GM12874 (cell line): ENCODE measurements at regions not wholly inside any gene's neighbourhood (a gene's known extent, or its start where the extent isn't known, plus 50 kb on each side); places are given as distances from the start of the nearest gene placed in this dataset.

Experiments
- TF ChIP-seq, protein P1 (sequence below): IDR thresholded peaks from 2 replicates; pipeline ENCODE4 v1.5.1; 2011; ENCODE audit warnings: low read depth, mild to moderate bottlenecking, control low read depth, low read length, moderate library complexity; ENCODE audit not compliant: insufficient read depth

DNA sequence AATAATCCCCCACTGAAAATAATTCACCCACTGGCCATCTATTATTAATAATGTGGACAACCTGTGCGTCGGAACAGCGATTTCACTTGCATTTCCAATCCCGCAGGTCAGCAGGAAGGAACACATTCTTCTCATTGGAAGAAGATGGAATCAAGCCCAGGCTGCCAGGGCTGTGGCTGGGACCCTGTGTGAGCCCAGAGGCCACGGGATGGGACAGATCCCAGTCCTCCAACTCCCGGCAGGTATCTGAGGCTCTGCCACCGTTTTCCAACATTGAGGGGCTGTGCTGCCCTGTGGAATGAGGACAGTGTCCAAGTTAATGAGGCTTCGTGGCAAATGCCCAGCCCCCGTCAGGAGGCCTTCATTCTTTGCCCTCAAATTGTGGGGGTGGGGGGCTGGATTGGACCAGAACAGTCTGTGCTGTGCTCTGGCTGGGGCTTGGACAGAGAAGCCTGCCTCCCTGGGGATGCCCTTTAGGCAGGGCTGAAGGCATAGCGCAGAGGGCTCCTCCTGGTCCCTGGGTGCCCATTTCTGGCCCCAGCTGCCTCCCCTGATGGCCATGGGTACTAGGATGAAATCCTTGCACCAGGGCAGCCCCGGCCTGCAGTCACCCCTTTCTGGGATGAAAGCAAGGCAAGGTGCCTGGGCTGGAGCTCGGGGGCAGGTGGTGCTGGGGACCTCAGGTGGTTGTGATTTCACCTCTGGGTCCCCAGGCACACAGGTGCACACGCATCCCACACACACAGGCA lies 195.0 kb upstream of the PPP1R26 start:
- TF ChIP-seq, protein P1, sequence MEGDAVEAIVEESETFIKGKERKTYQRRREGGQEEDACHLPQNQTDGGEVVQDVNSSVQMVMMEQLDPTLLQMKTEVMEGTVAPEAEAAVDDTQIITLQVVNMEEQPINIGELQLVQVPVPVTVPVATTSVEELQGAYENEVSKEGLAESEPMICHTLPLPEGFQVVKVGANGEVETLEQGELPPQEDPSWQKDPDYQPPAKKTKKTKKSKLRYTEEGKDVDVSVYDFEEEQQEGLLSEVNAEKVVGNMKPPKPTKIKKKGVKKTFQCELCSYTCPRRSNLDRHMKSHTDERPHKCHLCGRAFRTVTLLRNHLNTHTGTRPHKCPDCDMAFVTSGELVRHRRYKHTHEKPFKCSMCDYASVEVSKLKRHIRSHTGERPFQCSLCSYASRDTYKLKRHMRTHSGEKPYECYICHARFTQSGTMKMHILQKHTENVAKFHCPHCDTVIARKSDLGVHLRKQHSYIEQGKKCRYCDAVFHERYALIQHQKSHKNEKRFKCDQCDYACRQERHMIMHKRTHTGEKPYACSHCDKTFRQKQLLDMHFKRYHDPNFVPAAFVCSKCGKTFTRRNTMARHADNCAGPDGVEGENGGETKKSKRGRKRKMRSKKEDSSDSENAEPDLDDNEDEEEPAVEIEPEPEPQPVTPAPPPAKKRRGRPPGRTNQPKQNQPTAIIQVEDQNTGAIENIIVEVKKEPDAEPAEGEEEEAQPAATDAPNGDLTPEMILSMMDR = no peak

DNA sequence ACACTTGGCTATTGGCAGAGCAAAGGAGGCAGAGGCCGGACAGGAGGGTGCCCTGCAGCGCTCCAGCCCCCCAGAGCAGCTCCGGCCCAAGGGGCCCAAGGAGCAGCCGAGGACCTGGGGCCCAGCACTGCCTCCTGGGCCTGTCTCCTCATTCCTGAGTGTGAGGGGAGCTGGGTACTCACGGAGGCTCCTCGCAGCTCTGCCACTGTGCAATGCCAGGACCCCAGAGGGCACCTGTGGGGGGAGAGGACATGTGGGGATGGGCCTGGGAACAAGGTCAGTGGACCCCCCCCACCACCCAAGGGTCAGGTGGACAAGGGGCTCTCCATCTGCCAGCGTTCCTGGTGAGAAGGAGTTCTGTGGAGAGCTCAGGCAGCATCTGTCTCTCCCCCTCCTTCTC lies 192.6 kb upstream of the PPP1R26 start:
- TF ChIP-seq, protein P1 = no peak

DNA sequence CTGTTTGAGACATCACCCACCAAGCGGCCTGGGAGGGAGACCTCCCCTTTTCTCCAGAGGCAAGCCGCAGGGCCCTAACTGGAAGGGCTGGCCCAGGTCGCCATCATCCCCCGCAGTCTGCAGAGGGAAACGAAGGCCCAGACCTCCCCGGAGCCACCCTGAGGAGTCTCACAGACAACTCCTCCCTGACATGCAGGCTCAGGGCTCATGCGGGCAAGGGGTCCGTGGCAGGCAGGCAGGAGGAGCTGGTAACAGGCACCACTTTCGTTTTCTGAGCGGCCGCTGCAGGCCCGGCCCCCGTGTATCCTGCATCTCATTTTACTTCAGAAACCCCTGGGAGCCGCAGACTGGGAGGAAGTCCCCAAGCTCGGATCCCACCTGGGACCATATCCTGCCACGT lies 192.0 kb upstream of the PPP1R26 start:
- TF ChIP-seq, protein P1 = no peak

DNA sequence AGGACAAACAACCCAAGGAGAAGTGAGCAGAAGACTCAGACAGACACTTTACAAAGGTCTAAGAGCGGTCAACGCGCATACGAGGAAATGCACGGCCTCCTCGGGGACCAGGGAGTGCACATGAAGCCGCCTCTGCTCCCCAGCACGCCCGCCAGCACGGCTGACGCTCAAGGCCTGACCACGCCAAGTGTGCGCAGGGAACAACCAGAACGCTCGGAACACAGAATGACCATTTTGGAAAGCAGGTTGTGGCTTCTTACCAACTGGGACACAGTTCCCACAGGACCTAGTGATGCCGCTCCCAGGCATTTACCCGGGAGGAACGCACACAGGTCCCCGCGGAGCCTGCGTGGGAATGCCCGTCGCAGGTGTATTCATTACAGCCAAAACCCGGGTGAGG lies 191.5 kb upstream of the PPP1R26 start:
- TF ChIP-seq, protein P1 = no peak

DNA sequence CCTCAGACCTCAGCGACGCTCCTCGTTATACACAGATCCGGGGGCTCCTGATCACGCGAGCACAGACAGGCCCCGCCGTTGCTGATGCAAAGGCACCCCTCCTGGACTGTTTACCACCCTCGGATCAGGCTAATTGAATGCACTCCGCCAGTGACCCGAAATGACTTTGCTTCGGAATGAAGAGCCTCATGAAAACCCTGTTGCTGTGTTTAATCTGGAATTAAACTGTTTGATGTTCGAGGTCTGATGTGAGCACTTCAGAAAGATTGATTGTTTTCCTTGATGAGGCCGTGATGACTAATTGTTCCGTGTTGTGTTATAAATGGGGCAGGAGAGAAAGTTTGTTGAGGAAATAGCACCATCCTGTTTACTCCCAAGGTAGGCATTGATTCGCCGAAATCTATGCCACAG lies 190.5 kb upstream of the PPP1R26 start:
- TF ChIP-seq, protein P1 = no peak

DNA sequence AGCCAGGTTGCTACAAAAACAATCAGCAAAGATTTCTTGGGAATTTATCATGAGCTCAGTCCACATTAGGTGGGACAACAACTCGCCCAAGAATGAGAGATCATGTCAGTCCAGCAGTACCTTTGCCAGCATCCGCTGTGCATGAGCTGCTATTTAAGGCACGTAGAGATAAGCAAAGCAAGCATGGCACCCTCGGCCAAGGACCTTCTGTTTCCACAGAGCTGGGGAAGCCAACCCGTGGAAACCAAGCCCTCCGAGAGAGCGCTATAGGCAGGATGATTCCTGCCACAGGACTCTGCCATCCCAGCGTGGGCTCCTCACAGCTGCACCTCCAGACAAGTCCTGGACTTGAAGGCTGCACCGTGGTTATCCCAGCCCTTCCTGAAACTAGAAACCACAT lies 189.5 kb upstream of the PPP1R26 start:
- TF ChIP-seq, protein P1 = no peak

DNA sequence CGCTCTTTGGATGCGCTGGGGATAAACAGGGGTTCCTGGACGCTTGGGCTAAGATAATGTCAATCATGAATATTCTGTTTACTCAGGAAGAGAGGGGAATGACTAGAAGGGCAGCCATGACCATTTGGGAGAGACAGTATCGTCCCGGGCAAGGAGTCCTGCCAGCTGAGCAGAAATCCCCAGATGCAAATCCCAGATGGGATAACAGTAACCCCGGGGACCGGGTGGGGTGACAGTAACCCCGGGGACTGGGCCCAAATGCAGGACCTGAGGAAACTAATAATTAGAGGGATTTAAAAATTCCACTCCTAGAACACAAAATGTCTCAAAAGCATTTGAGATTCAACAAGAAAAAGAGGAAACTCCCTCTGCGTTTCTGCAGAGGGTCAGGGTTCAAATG lies 189.0 kb upstream of the PPP1R26 start:
- TF ChIP-seq, protein P1 = no peak
